ENCODE measurements at regions not wholly inside any gene's neighbourhood (a gene's known extent, or its start where the extent isn't known, plus 50 kb on each side); places are given as distances from the start of the nearest gene placed in this dataset.

- DNase-seq = no peak
Observed at GRCh38 chr1:243943671-243944428, 93.8 kb upstream of the AKT3 start.

- no peak for DNase-seq
Observed at GRCh38 chr1:243942196-243943150, 92.4 kb upstream of the AKT3 start.

- no peak for DNase-seq
Observed at GRCh38 chr1:243940451-243940850, 90.4 kb upstream of the AKT3 start.

- DNase-seq = no peak
Observed at GRCh38 chr1:243939167-243939848, 89.3 kb upstream of the AKT3 start.

- no peak for DNase-seq
Observed at GRCh38 chr1:243938208-243938607, 88.2 kb upstream of the AKT3 start.

GRCh38 chr1:243933495-243933894, 83.5 kb upstream of the AKT3 start:
- DNase-seq = no peak

- DNase-seq = no peak
Observed at GRCh38 chr1:243931957-243932356, 81.9 kb upstream of the AKT3 start.

- DNase-seq = no peak
Observed at GRCh38 chr1:243930822-243931671, 81.0 kb upstream of the AKT3 start.

GRCh38 chr1:243927381-243927780, 77.3 kb upstream of the AKT3 start:
- DNase-seq = no peak

- DNase-seq = no peak
Observed at GRCh38 chr1:243926803-243927245, 76.8 kb upstream of the AKT3 start.

- DNase-seq = no peak
Observed at GRCh38 chr1:243926299-243926698, 76.3 kb upstream of the AKT3 start.

- DNase-seq = no peak
Observed at GRCh38 chr1:243924588-243925349, 74.7 kb upstream of the AKT3 start.

- DNase-seq = no peak
Observed at GRCh38 chr1:243924188-243924587, 74.1 kb upstream of the AKT3 start.

- DNase-seq = no peak
Observed at GRCh38 chr1:243923292-243924171, 73.5 kb upstream of the AKT3 start.

GRCh38 chr1:243921111-243921510, 71.1 kb upstream of the AKT3 start:
- no peak for DNase-seq

GRCh38 chr1:243917863-243918565, 68.0 kb upstream of the AKT3 start:
- DNase-seq = no peak

GRCh38 chr1:243917177-243917862, 67.3 kb upstream of the AKT3 start:
- peak; percentile 8 for DNase-seq

- DNase-seq = no peak
Observed at GRCh38 chr1:243916160-243916559, 66.1 kb upstream of the AKT3 start.

- DNase-seq = no peak
Observed at GRCh38 chr1:243912347-243912746, 62.3 kb upstream of the AKT3 start.

Measured in skin of body (tissue), 1 donor.